ENCODE measurements at regions not wholly inside any gene's neighbourhood (a gene's known extent, or its start where the extent isn't known, plus 50 kb on each side); places are given as distances from the start of the nearest gene placed in this dataset.

GRCh38 chr13:97079726-97080125 is 85.5 kb upstream of the OXGR1 start:
- H3K27ac ChIP-seq (ENCODE audit: low read depth, low read length) = no peak overlapping the region
- H3K9ac ChIP-seq (ENCODE audit: low read depth in 1 of 2, low read length in 2 of 2) = no peak overlapping the region
- no peak overlapping the region for H3K4me3 ChIP-seq (ENCODE audit: low read depth in 1 of 2, low read length in 2 of 2)
- H3K9me3 ChIP-seq (ENCODE audit: control insufficient read depth in 1 of 2, low read length in 2 of 2) = peaks cover 0 to 5% of the 10 kb centered on the region in 2 donors
- no peaks in the 10 kb centered on the region for H3K27me3 ChIP-seq (ENCODE audit: control insufficient read depth in 1 of 2, insufficient read depth in 2 of 2, low read length in 2 of 2)
- H3K4me1 ChIP-seq (ENCODE audit: control insufficient read depth in 1 of 2, insufficient read depth in 2 of 2, low read length in 2 of 2) = no peaks in the 10 kb centered on the region
- H3K36me3 ChIP-seq (ENCODE audit: control insufficient read depth in 1 of 2, insufficient read depth in 2 of 2, low read length in 2 of 2) = no peaks in the 10 kb centered on the region

GRCh38 chr13:97082461-97083207 is 88.4 kb upstream of the OXGR1 start:
- H3K4me1 ChIP-seq (ENCODE audit: control insufficient read depth in 1 of 2, insufficient read depth in 2 of 2, low read length in 2 of 2) = no peaks in the 10 kb centered on the region
- H3K9me3 ChIP-seq (ENCODE audit: control insufficient read depth in 1 of 2, low read length in 2 of 2) = peaks cover 0 to 1% of the 10 kb centered on the region in 2 donors
- no peaks in the 10 kb centered on the region for H3K27me3 ChIP-seq (ENCODE audit: control insufficient read depth in 1 of 2, insufficient read depth in 2 of 2, low read length in 2 of 2)
- no peak overlapping the region for H3K27ac ChIP-seq (ENCODE audit: low read depth, low read length)
- no peaks in the 10 kb centered on the region for H3K36me3 ChIP-seq (ENCODE audit: control insufficient read depth in 1 of 2, insufficient read depth in 2 of 2, low read length in 2 of 2)
- H3K4me3 ChIP-seq (ENCODE audit: low read depth in 1 of 2, low read length in 2 of 2) = no peak overlapping the region
- H3K9ac ChIP-seq (ENCODE audit: low read depth in 1 of 2, low read length in 2 of 2) = no peak overlapping the region

GRCh38 chr13:97091196-97091595 is 96.9 kb upstream of the OXGR1 start:
- Histone ChIP-seq H3K27me3 (ENCODE audit: control insufficient read depth in 1 of 2, insufficient read depth in 2 of 2, low read length in 2 of 2) (no peaks in the 10 kb centered on the region), H3K9ac (ENCODE audit: low read depth in 1 of 2, low read length in 2 of 2) (no peak overlapping the region), H3K9me3 (ENCODE audit: control insufficient read depth in 1 of 2, low read length in 2 of 2) (peaks cover 0 to 2% of the 10 kb centered on the region in 2 donors), H3K4me3 (ENCODE audit: low read depth in 1 of 2, low read length in 2 of 2) (no peak overlapping the region), H3K4me1 (ENCODE audit: control insufficient read depth in 1 of 2, insufficient read depth in 2 of 2, low read length in 2 of 2) (no peaks in the 10 kb centered on the region), H3K27ac (ENCODE audit: low read depth, low read length) (no peak overlapping the region), H3K36me3 (ENCODE audit: control insufficient read depth in 1 of 2, insufficient read depth in 2 of 2, low read length in 2 of 2) (no peaks in the 10 kb centered on the region)

GRCh38 chr13:97100821-97101220 is 106.5 kb upstream of the OXGR1 start:
- H3K9me3 ChIP-seq (ENCODE audit: control insufficient read depth in 1 of 2, low read length in 2 of 2) = no peaks in the 10 kb centered on the region
- H3K4me1 ChIP-seq (ENCODE audit: control insufficient read depth in 1 of 2, insufficient read depth in 2 of 2, low read length in 2 of 2) = no peaks in the 10 kb centered on the region
- no peak overlapping the region for H3K4me3 ChIP-seq (ENCODE audit: low read depth in 1 of 2, low read length in 2 of 2)
- H3K27me3 ChIP-seq (ENCODE audit: control insufficient read depth in 1 of 2, insufficient read depth in 2 of 2, low read length in 2 of 2) = no peaks in the 10 kb centered on the region
- H3K36me3 ChIP-seq (ENCODE audit: control insufficient read depth in 1 of 2, insufficient read depth in 2 of 2, low read length in 2 of 2) = no peaks in the 10 kb centered on the region
- H3K27ac ChIP-seq (ENCODE audit: low read depth, low read length) = no peak overlapping the region
- no peak overlapping the region for H3K9ac ChIP-seq (ENCODE audit: low read depth in 1 of 2, low read length in 2 of 2)

GRCh38 chr13:97101912-97102708 is 107.8 kb upstream of the OXGR1 start:
- Histone ChIP-seq H3K9me3 (ENCODE audit: control insufficient read depth in 1 of 2, low read length in 2 of 2) (no peaks in the 10 kb centered on the region), H3K27me3 (ENCODE audit: control insufficient read depth in 1 of 2, insufficient read depth in 2 of 2, low read length in 2 of 2) (no peaks in the 10 kb centered on the region), H3K9ac (ENCODE audit: low read depth in 1 of 2, low read length in 2 of 2) (no peak overlapping the region), H3K4me3 (ENCODE audit: low read depth in 1 of 2, low read length in 2 of 2) (no peak overlapping the region), H3K4me1 (ENCODE audit: control insufficient read depth in 1 of 2, insufficient read depth in 2 of 2, low read length in 2 of 2) (no peaks in the 10 kb centered on the region), H3K27ac (ENCODE audit: low read depth, low read length) (no peak overlapping the region), H3K36me3 (ENCODE audit: control insufficient read depth in 1 of 2, insufficient read depth in 2 of 2, low read length in 2 of 2) (no peaks in the 10 kb centered on the region)

GRCh38 chr13:97106323-97106722 is 112.0 kb upstream of the OXGR1 start:
- no peak overlapping the region for H3K4me3 ChIP-seq (ENCODE audit: low read depth in 1 of 2, low read length in 2 of 2)
- peaks cover 8 to 10% of the 10 kb centered on the region in 2 donors for H3K4me1 ChIP-seq (ENCODE audit: control insufficient read depth in 1 of 2, insufficient read depth in 2 of 2, low read length in 2 of 2)
- no peaks in the 10 kb centered on the region for H3K36me3 ChIP-seq (ENCODE audit: control insufficient read depth in 1 of 2, insufficient read depth in 2 of 2, low read length in 2 of 2)
- no peak overlapping the region for H3K9ac ChIP-seq (ENCODE audit: low read depth in 1 of 2, low read length in 2 of 2)
- no peaks in the 10 kb centered on the region for H3K9me3 ChIP-seq (ENCODE audit: control insufficient read depth in 1 of 2, low read length in 2 of 2)
- H3K27ac ChIP-seq (ENCODE audit: low read depth, low read length) = no peak overlapping the region
- H3K27me3 ChIP-seq (ENCODE audit: control insufficient read depth in 1 of 2, insufficient read depth in 2 of 2, low read length in 2 of 2) = no peaks in the 10 kb centered on the region

GRCh38 chr13:97107815-97108529 is 113.7 kb upstream of the OXGR1 start:
- H3K27ac ChIP-seq (ENCODE audit: low read depth, low read length) = no peak overlapping the region

GRCh38 chr13:97108530-97108900 is 113.6 kb upstream of the MBNL2 start:
- no peak overlapping the region for H3K4me3 ChIP-seq (ENCODE audit: low read depth in 1 of 2, low read length in 2 of 2)
- H3K9ac ChIP-seq (ENCODE audit: low read depth in 1 of 2, low read length in 2 of 2) = no peak overlapping the region
- peaks cover 8 to 10% of the 10 kb centered on the region in 2 donors for H3K4me1 ChIP-seq (ENCODE audit: control insufficient read depth in 1 of 2, insufficient read depth in 2 of 2, low read length in 2 of 2)
- H3K9me3 ChIP-seq (ENCODE audit: control insufficient read depth in 1 of 2, low read length in 2 of 2) = no peaks in the 10 kb centered on the region
- no peak overlapping the region for H3K27ac ChIP-seq (ENCODE audit: low read depth, low read length)
- H3K27me3 ChIP-seq (ENCODE audit: control insufficient read depth in 1 of 2, insufficient read depth in 2 of 2, low read length in 2 of 2) = no peaks in the 10 kb centered on the region
- H3K36me3 ChIP-seq (ENCODE audit: control insufficient read depth in 1 of 2, insufficient read depth in 2 of 2, low read length in 2 of 2) = no peaks in the 10 kb centered on the region

More at GRCh38 chr13:97107815-97108529, 113.7 kb upstream of the OXGR1 start:
- H3K4me3 ChIP-seq (ENCODE audit: low read depth in 1 of 2, low read length in 2 of 2) = no peak overlapping the region
- no peak overlapping the region for H3K9ac ChIP-seq (ENCODE audit: low read depth in 1 of 2, low read length in 2 of 2)
- no peaks in the 10 kb centered on the region for H3K36me3 ChIP-seq (ENCODE audit: control insufficient read depth in 1 of 2, insufficient read depth in 2 of 2, low read length in 2 of 2)
- no peaks in the 10 kb centered on the region for H3K9me3 ChIP-seq (ENCODE audit: control insufficient read depth in 1 of 2, low read length in 2 of 2)
- no peaks in the 10 kb centered on the region for H3K27me3 ChIP-seq (ENCODE audit: control insufficient read depth in 1 of 2, insufficient read depth in 2 of 2, low read length in 2 of 2)
- H3K4me1 ChIP-seq (ENCODE audit: control insufficient read depth in 1 of 2, insufficient read depth in 2 of 2, low read length in 2 of 2) = peaks cover 8 to 10% of the 10 kb centered on the region in 2 donors

GRCh38 chr13:97109256-97109655 is 112.9 kb upstream of the MBNL2 start:
- Histone ChIP-seq H3K9ac (ENCODE audit: low read depth in 1 of 2, low read length in 2 of 2) (no peak overlapping the region), H3K36me3 (ENCODE audit: control insufficient read depth in 1 of 2, insufficient read depth in 2 of 2, low read length in 2 of 2) (no peaks in the 10 kb centered on the region), H3K4me3 (ENCODE audit: low read depth in 1 of 2, low read length in 2 of 2) (peak overlapping the region in 1 of 2 donors; percentile 50), H3K27ac (ENCODE audit: low read depth, low read length) (no peak overlapping the region), H3K27me3 (ENCODE audit: control insufficient read depth in 1 of 2, insufficient read depth in 2 of 2, low read length in 2 of 2) (no peaks in the 10 kb centered on the region), H3K9me3 (ENCODE audit: control insufficient read depth in 1 of 2, low read length in 2 of 2) (no peaks in the 10 kb centered on the region), H3K4me1 (ENCODE audit: control insufficient read depth in 1 of 2, insufficient read depth in 2 of 2, low read length in 2 of 2) (peaks cover 8 to 10% of the 10 kb centered on the region in 2 donors)
